ENCODE measurements at regions not wholly inside any gene's neighbourhood (a gene's known extent, or its start where the extent isn't known, plus 50 kb on each side); places are given as distances from the start of the nearest gene placed in this dataset.

DNA sequence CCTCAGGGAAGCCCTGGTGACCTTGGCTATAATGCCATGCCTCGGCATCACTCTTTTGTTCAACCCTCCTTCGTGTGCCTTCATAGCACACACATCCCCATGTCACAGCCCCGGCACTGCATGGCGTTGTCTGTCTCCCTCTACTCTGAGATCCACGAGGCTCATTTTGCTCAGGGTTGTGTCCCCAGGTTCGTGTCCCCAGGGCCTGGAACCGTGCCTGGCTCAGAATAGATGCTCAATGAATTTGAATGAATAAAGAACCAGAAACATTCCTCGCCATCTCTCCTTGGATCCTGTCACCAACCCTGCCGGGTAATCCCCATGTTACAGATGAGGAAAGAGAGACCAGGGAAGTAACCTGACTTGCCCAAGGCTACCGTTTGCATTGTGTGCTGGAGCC is 177.3 kb downstream of the PTPRU start:
- TF ChIP-seq, protein P1, sequence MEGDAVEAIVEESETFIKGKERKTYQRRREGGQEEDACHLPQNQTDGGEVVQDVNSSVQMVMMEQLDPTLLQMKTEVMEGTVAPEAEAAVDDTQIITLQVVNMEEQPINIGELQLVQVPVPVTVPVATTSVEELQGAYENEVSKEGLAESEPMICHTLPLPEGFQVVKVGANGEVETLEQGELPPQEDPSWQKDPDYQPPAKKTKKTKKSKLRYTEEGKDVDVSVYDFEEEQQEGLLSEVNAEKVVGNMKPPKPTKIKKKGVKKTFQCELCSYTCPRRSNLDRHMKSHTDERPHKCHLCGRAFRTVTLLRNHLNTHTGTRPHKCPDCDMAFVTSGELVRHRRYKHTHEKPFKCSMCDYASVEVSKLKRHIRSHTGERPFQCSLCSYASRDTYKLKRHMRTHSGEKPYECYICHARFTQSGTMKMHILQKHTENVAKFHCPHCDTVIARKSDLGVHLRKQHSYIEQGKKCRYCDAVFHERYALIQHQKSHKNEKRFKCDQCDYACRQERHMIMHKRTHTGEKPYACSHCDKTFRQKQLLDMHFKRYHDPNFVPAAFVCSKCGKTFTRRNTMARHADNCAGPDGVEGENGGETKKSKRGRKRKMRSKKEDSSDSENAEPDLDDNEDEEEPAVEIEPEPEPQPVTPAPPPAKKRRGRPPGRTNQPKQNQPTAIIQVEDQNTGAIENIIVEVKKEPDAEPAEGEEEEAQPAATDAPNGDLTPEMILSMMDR (IDR thresholded peaks at IDR 0.05), result no peak
- no peaks in the 10 kb centered on the region for H3K36me3 Mint-ChIP-seq (ENCODE audit: low read depth)
- peaks cover 8% of the 10 kb centered on the region; the same call in 1 of the 2 replicates for H3K9me3 Mint-ChIP-seq
- H3K4me1 Mint-ChIP-seq (ENCODE audit: low read depth), result no peaks in the 10 kb centered on the region
- H3K27ac Mint-ChIP-seq, result no peak overlapping the region
- H3K4me3 Mint-ChIP-seq, result no peak overlapping the region
- DNase-seq, result no peak
- peaks cover 18% of the 10 kb centered on the region for H3K27me3 Mint-ChIP-seq (ENCODE audit: insufficient read depth)

DNA sequence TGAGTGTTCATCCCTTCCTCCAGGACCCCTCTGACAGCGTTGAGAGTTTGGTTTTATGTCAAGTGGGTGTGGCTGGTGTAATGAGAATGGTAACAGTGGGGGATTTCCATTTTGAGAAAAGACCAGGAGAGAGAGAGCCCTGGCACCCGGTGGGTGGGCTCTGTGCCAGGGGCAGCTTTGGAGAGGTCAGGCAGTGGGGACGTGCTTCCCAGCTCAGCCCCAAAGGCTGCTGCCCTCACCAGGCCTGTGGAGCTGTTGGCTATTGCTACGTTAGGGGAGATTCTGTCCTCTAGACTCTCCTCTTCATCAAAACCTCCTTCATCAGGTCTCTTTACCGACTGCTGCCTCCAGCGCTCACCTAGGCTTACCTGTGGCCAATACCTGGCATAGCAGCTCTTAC is 176.3 kb downstream of the PTPRU start:
- DNase-seq, result no peak
- Mint-ChIP-seq H3K27ac (no peak overlapping the region), H3K36me3 (ENCODE audit: low read depth) (no peaks in the 10 kb centered on the region), H3K4me1 (ENCODE audit: low read depth) (no peaks in the 10 kb centered on the region), H3K4me3 (no peak overlapping the region), H3K9me3 (peaks cover 8% of the 10 kb centered on the region; the same call in 1 of the 2 replicates), H3K27me3 (ENCODE audit: insufficient read depth) (peaks cover 21% of the 10 kb centered on the region)
- TF ChIP-seq, protein P1 (IDR thresholded peaks at IDR 0.05), result no peak

DNA sequence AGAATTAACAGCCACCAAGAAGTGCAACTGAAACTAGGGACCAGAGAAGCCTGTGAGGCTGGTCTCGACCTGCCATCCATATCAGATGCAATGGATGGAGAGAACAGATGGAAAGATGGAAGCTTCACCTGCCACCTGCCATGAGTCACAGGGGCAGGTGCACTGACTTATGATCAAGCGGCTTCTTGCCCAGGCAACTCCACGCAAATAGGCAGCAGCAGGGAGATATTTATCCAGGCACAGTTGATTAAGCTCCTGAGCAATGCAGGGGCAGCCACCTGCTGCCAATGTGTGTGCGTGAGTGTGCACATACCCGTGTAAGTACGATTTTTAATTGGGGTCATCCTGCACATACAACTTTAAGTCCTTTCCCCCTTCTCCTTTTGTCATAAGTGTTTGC is 174.2 kb downstream of the PTPRU start:
- no peaks in the 10 kb centered on the region for H3K4me1 Mint-ChIP-seq (ENCODE audit: low read depth)
- no peak overlapping the region for H3K4me3 Mint-ChIP-seq
- H3K27me3 Mint-ChIP-seq (ENCODE audit: insufficient read depth), result peaks cover 17% of the 10 kb centered on the region
- no peak for DNase-seq
- TF ChIP-seq, protein P1 (IDR thresholded peaks at IDR 0.05), result no peak
- no peak overlapping the region for H3K27ac Mint-ChIP-seq
- peaks cover 8% of the 10 kb centered on the region; the same call in 1 of the 2 replicates for H3K9me3 Mint-ChIP-seq
- no peaks in the 10 kb centered on the region for H3K36me3 Mint-ChIP-seq (ENCODE audit: low read depth)

DNA sequence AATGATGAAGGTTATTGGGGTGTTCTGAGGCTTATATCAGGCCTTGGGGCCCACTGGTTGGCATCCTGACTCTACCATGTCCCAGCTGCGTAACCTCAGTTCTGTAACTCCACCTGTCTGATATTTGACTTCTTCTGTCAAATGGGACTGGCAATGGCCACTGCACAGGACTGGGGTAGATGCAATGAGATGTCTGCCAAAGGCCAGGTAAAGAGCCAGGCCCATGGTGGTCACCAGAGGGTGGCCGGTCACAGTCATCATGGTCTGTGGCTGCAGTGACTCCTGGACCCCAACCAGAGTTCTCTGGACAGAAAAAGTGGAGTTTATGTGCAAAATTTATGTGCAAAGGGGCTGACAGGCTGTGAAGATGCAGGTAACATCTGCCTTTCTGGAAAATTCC is 173.3 kb downstream of the PTPRU start:
- no peak overlapping the region for H3K27ac Mint-ChIP-seq
- no peak overlapping the region for H3K4me3 Mint-ChIP-seq
- no peak for DNase-seq
- H3K27me3 Mint-ChIP-seq (ENCODE audit: insufficient read depth), result peaks cover 20% of the 10 kb centered on the region
- H3K9me3 Mint-ChIP-seq, result peaks cover 6% of the 10 kb centered on the region
- TF ChIP-seq, protein P1 (IDR thresholded peaks at IDR 0.05), result no peak
- H3K36me3 Mint-ChIP-seq (ENCODE audit: low read depth), result no peaks in the 10 kb centered on the region
- no peaks in the 10 kb centered on the region for H3K4me1 Mint-ChIP-seq (ENCODE audit: low read depth)

DNA sequence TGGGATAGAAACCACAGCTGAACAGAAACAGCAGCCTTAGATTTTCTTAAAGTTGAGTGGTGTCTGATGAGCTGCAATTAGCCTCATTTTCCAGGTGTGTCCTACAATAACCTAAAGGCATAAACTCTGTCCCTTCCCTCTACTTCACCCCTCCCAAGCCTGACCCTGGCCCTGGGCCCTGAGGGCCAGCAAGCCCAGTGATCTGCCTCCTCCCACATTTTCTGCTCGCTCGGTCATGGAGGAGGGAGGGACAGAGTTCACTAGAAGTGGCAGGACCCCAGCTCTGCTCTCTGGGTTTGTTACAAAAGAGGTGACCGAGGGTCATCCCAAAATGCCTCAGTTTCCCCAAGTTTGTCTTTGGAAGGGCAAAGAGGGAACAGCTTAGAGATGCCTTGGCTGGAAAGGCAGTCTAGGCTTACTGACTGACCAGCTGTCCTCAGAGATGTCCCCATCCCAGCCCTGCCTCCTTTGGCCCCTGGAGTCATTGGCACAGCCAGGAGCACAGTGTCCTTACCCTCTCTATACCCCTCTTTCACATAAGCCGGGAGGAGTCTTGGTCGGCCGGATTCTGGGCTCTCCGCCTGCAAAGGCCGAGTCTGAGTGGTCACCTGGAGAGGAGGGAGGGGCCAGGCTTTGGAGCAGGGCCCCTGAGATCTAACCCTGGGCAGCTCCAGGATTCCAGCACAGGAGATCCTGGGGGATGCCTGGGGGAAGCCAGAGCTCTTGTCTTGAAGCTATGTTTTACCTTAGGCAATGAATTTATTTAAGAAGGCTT is 172.7 kb downstream of the PTPRU start:
- Mint-ChIP-seq H3K9me3 (peaks cover 3% of the 10 kb centered on the region), H3K27ac (no peak overlapping the region), H3K36me3 (ENCODE audit: low read depth) (no peaks in the 10 kb centered on the region), H3K4me3 (no peak overlapping the region), H3K4me1 (ENCODE audit: low read depth) (no peaks in the 10 kb centered on the region), H3K27me3 (ENCODE audit: insufficient read depth) (peaks cover 16% of the 10 kb centered on the region; the same call in 1 of the 2 replicates)
- TF ChIP-seq, protein P1 (IDR thresholded peaks at IDR 0.05), result no peak
- DNase-seq, result no peak

Measured in HFFc6 (cell line).